ENCODE measurements at regions not wholly inside any gene's neighbourhood (a gene's known extent, or its start where the extent isn't known, plus 50 kb on each side); places are given as distances from the start of the nearest gene placed in this dataset.

DNA sequence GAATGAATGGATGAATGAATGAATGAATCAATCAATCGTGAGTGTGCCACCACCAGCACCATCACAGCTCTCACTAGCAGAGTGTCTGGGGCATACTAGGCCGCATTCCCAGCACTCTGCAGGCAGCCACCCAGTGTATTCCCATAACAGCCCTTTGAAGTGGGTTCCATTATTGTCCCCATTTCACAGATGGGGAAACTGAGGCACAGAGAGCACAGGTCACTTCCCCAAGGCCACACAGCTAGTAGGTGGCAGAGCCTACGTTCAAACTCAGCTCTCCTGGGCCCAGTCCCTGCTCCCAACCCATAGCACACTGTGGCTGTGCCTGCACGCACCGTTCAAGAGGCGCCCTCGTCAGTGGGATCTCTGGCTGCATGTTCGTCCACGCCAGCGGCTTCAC, 88.1 kb downstream of the RFLNA start:
- TF ChIP-seq, protein P1, sequence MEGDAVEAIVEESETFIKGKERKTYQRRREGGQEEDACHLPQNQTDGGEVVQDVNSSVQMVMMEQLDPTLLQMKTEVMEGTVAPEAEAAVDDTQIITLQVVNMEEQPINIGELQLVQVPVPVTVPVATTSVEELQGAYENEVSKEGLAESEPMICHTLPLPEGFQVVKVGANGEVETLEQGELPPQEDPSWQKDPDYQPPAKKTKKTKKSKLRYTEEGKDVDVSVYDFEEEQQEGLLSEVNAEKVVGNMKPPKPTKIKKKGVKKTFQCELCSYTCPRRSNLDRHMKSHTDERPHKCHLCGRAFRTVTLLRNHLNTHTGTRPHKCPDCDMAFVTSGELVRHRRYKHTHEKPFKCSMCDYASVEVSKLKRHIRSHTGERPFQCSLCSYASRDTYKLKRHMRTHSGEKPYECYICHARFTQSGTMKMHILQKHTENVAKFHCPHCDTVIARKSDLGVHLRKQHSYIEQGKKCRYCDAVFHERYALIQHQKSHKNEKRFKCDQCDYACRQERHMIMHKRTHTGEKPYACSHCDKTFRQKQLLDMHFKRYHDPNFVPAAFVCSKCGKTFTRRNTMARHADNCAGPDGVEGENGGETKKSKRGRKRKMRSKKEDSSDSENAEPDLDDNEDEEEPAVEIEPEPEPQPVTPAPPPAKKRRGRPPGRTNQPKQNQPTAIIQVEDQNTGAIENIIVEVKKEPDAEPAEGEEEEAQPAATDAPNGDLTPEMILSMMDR (IDR thresholded peaks at IDR 0.05 in 2 of 3, conservative IDR thresholded peaks at IDR 0.05 in 1 of 3; ENCODE audit: borderline replicate concordance in 1 of 3, insufficient read depth in 1 of 3, low read depth in 2 of 3, low read length in 2 of 3): no peak
- no peak for TF ChIP-seq POLR2AphosphoS5 (IDR thresholded peaks at IDR 0.05; ENCODE audit: low read depth, low read length)
